Stimulated activated CD8-positive, alpha-beta memory T cell treated with anti-CD3 and anti-CD28 coated beads, Interleukin-15, amount 100 ng/mL, for 48 hours (primary cell): ENCODE measurements at regions not wholly inside any gene's neighbourhood (a gene's known extent, or its start where the extent isn't known, plus 50 kb on each side); places are given as distances from the start of the nearest gene placed in this dataset.

Source experiments
- DNase-seq, 2 donors: peaks; one replicate each; pipeline ENCODE4 v3.0.0-alpha.2; 2020; ENCODE audit warnings: low read depth in 2 of 2

DNA sequence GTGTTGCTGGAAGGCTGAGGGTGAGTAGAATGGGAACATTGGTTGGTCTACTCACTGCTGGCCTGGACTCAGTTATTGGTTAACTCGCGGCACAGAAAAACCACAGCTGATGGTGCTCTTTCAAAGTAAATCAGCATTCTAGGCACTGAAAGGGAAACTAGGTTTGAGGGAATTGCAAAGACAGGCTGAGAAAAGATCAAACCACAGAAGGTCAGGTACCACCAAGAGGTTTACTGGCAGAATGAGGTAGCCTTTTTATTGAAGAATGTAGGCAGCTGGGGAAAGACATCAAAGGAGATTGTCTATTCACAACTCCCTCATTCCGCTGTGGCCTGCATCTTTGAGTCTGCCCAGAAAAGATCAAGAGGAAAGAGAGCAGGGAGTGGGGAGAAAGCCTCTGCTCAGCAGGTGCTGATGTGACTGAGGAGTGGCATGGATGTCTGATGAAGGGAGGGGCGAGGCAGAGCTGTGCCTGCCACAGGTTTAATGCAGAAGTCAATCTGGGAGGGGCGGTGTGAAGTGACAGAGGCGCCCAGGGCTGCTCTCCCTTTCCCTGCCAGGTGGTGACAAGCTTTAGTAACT is 255.5 kb downstream of the MAN2A1 start:
- no peak for DNase-seq

GRCh38 chr5:109945723-109946480 is 256.2 kb downstream of the MAN2A1 start:
- no peak for DNase-seq

DNA sequence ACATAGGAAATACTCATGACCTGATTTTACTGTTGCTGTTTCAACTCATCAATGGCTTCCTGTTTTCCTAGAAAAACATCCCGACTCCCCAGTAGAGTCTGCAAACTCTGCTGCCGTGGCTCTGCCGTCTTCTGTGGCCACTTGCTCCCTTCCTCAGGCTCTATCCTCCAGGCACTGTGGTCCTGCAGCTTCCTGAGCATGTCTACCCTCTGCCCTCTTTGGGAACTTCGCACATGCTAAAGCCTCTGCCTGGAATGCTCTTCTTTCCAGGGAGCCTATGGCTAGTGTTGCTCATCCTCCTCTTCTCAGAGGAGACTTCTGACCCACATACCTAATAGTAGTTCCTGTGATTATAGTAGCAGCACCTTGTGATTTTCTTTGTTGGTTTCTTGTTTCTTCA is 256.9 kb downstream of the MAN2A1 start:
- DNase-seq: no peak

DNA sequence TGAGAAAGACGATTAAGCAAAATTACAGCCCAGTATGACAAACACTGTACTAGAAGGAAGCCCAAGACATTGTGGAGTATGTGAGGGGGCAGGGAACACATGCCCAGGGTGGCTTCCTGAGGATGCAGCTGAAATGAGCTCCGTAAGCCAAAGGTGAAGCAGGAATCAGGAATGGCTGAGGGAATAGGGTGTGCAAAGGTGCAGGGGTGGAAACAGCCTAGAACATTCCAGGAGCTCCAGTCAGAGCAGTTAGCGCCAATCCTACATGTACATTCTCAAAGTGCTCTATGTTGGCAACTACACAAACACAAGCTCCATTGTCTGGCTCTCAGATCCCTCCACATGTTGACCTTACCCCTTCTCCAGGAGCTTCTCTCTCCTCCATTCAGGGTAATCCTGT is 257.9 kb downstream of the MAN2A1 start:
- no peak for DNase-seq

- DNase-seq: no peak
Measured at GRCh38 chr5:109950634-109951033, 260.9 kb downstream of the MAN2A1 start.

GRCh38 chr5:109951348-109951747 is 261.6 kb downstream of the MAN2A1 start:
- DNase-seq: no peak

DNA sequence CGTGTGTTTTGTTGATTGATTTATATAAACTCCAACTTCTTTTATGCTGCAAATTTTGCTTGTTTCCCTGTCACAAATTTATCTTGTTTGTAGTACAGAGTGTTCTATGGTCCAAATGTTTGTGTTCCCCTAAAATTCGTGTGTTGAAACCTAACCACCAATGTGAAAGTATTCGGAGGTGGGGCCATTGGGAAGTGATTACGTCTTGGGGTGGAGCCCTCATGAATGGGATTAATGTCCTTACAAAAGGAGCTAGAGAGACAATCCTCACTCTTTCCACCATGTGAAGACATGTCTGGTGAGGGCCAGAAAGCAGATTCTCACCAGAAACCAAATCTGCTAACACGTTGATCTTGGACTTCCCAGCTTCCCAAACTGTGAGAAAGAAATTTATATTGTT is 262.0 kb downstream of the MAN2A1 start:
- no peak for DNase-seq

DNA sequence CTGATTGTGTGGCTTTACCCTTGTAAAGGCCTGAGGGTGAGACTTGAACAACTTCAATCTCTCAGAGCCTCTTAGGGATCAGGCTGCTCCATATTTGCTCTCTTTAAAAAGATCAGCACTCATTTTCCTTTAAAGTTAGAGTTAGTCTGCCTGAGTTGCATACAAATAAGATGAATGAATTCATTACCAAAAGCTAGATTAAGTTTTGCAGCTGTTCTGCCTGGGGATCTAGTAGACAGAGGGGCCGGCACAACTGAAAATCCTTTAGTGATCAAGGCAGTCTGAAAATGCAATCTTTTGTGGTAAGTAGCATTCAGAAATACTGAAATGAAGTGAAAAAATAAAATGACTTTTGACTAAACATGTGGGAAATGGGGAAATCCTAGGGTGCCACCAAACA is 264.0 kb downstream of the MAN2A1 start:
- DNase-seq: no peak

- DNase-seq: no peak
Measured at GRCh38 chr5:109956884-109957283, 267.2 kb downstream of the MAN2A1 start.

DNA sequence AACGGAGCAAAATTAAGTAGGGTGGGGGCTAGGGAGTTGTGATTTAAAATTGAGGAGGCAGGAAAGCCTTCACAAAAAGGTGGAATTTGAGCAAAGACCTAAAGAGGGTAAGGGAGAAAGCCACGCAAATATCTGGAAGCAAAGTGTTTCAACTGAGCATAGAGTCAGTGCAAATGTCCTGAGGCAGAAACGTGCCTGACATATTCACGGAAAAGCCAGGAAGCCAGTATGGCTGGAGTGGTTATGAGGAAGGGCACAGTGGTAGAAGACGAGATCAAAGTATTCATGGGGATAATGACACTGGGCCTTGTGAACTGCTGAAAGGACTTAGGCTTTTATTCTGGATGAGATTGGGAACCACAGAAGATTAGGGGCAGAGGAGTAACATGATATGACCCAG is 268.4 kb downstream of the MAN2A1 start:
- DNase-seq: no peak

DNA sequence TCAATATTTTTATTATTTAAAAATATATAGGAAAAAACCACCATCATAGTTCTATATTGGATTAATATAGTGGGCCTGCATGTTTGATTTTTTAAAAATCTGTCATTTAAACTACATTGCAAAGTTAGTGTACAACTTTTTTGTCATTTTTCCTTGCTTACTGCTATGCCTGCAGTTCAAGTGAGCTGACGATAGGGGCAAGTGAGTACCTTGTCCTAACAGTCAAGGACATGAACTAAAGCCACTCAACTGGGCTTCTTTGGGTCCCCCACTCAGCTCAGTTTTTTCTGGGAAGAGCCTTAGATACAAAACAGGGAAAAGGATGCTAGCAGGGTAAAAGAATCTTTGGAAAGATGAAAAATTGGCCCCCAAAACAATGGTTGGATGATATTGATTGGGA is 269.9 kb downstream of the MAN2A1 start:
- DNase-seq: no peak

DNA sequence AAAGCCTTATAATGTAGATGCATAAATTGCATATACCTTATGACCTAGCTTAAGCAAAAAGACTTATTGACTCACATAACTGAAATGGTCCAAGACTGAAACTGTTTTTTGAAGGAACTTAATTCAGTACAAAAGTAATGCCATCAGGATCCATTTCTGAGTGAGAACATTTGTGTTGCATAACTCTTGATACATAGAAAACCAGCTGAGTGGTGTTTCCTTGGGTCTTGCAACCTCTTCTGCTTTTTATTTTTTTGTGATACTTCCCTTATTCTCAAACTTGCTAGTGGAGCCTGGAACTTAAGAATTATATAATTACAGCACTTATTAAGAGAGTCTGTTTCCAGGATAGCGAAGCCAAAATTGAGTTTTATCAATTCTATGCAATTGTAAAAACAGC is 272.0 kb downstream of the MAN2A1 start:
- no peak for DNase-seq

- no peak for DNase-seq
Measured at GRCh38 chr5:109962882-109963603, 273.3 kb downstream of the MAN2A1 start.

DNA sequence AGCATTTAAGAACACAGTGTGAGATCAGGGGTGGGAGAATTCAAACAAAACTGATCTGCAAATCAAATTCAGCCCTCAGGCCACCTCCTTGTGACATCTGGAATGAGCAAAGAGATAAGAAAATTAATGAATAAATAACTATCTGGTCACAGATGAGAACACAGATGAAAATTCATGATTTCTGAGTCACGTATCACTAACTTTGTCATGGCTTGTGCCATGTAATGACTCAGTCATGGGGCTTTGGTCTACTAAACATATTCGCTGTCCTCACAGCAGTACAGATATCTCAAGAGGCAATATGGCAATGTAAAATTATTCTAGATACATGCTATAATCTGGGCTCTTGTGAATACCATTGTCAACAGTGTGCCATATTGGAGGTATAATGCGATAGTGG is 274.4 kb downstream of the MAN2A1 start:
- no peak for DNase-seq

DNA sequence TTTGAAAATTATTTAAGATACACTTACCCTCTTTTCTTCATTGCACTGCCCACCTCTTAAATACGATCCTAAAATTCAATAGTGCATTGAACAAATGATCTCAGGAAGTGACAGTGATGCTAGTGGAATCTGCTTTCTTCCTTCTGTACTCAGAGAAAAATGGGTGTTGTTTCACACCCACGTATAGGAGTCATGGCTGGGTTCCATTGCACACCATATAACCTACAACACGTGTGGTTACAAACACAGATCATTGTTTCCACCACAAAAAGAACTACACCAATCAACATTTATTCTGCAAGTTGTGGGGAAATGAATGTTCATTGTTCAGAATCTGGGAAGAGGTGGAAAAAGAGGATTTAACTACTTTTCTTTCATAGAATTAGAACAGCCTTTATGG is 275.9 kb downstream of the MAN2A1 start:
- DNase-seq: no peak

DNA sequence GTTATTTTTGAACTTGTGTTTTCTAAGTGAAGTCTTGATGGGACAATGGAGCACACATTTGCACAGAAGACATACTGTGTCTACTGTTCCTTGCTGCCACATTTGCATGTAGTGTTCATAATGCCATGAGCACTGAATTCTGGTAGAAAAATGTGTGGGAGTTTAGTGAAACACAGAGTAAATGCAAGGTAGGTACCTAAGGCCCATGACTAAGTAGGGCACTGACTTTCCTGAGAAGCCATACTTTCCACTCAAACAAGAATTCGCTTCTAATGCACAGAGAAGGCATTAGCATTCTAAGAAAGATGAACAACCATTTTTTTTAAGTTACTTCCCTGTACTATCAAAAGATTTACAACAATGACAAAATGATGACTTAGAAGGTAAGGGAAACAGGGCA is 282.2 kb downstream of the MAN2A1 start:
- no peak for DNase-seq

DNA sequence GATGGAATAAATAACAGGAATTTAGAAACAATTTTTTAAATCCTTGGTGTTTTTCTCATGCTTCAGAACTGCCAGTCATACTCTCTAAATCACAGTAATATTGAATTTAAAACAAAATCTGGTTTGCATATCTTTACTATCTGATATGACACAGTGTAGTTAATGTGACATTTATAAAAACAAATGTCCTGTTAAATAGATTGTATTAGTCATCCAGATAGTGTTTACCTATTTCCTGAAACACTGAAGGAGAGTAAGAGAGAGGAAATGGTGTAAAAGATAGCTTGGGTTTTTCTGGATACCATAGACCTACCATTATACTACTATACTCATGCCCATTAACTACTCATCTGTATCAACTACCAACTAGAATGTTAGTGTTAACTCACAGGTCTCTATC is 292.3 kb downstream of the MAN2A1 start:
- DNase-seq: no peak

DNA sequence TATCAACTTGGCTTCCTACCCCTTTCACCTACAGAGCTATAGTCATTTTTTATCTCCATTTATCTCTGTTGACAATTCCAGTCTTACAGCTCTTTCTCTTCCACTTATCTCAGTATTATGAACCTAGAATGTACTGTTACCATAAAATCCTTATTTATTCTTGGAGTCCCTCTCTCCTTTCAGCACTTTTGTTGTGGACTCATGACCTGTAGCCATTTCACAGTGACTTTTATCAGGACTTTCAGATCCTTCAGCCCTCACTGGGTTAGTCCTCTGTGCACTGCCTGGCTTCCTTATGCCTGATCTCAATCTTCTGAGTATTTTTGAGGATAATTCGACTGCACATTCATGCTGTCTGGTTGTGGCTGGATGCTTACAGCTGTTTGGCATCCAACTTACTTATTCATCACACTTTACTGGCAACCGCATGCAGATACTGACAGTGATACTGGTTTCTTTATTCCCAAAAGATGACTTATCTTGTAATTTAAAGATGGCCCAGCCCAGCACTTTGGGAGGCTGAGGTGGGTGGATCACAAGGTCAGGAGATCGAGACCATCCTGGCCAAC is 293.3 kb downstream of the MAN2A1 start:
- no peak for DNase-seq

GRCh38 chr5:109986726-109987125 is 297.0 kb downstream of the MAN2A1 start:
- no peak for DNase-seq

DNA sequence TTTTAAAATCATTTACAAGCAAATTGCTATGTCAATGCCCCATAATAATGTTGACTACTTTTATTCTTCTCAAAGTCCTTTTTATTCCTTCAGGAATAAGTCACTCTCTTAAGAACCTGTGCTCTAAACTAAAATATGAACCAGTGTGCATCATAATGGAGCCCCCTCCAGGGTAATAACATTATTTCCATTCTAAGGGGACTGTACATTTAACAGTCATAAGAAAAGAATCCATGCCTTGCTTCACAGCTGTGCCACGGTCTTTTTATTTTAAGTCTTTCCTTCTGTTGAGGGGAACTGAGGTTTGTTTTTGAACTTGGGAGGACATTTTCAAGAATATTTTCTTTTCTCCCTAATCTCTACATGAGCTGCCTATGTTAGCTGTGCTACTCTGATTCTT is 297.6 kb downstream of the MAN2A1 start:
- no peak for DNase-seq

GRCh38 chr5:109987970-109988369 is 298.2 kb downstream of the MAN2A1 start:
- DNase-seq: no peak

GRCh38 chr5:109989161-109989560 is 299.4 kb downstream of the MAN2A1 start:
- no peak for DNase-seq
